ENCODE measurements at regions not wholly inside any gene's neighbourhood (a gene's known extent, or its start where the extent isn't known, plus 50 kb on each side); places are given as distances from the start of the nearest gene placed in this dataset.

- intact Hi-C loops (cut with micrococcal nuclease) = no loop called here
- no peaks in the 10 kb centered on the region for H4K20me1 ChIP-seq (replicated peaks; ENCODE audit: control insufficient read depth, insufficient read depth, low read length)
- H3K27ac ChIP-seq (ENCODE audit: extremely low read depth, low read depth, low read length) = no peak overlapping the region
- H3K4me1 ChIP-seq (replicated peaks in 1 of 2; ENCODE audit: control insufficient read depth in 2 of 2, insufficient read depth in 2 of 2, low read length in 2 of 2) = no peaks in the 10 kb centered on the region
- no peak overlapping the region for H3K9ac ChIP-seq (ENCODE audit: insufficient read depth in 1 of 2, low read depth in 2 of 2, low read length in 2 of 2)
- DNase-seq (ENCODE audit: extremely low read depth in 1 of 4, low spot score in 3 of 4) = no peak
- FAIRE-seq = no peak
- no peak overlapping the region for H3K4me3 ChIP-seq
- no peaks in the 10 kb centered on the region for H3K9me3 ChIP-seq (replicated peaks; ENCODE audit: control insufficient read depth, insufficient read depth, low read depth, low read length)
- no peak overlapping the region for H2AFZ ChIP-seq (ENCODE audit: low read depth, low read length)
- no peaks in the 10 kb centered on the region for H3K79me2 ChIP-seq (ENCODE audit: control insufficient read depth, insufficient read depth, low read length)
- no peaks in the 10 kb centered on the region for H3K27me3 ChIP-seq (ENCODE audit: control insufficient read depth in 2 of 2, insufficient read depth in 2 of 2, low read length in 2 of 2)
- CTCF ChIA-PET (ENCODE audit: low intra/inter-chr PET ratio) = no interaction called here
- no TSS peak for BruUV-seq (replicated peaks)
- POLR2A ChIA-PET = interaction anchor here (0.6 kb wide), 1 partner anchor 1794 kb away, joined by 4 read pairs; the partner anchor contains the start of gene COA6
- H3K36me3 ChIP-seq (ENCODE audit: control insufficient read depth, insufficient read depth, low read length) = no peaks in the 10 kb centered on the region
- no peaks in the 10 kb centered on the region for H3K9me1 ChIP-seq (ENCODE audit: control insufficient read depth, insufficient read depth, low read length)
- in situ Hi-C loops (cut with MboI) = no loop called here
- TF ChIP-seq ZNF589 (CRISPR knock-in tag; IDR thresholded peaks at IDR 0.05; ENCODE audit: low read depth) = no peak
- no peak for TF ChIP-seq U2AF1 (optimal IDR thresholded peaks at IDR 0.05; ENCODE audit: low read depth, low read length)
- no peak for TF ChIP-seq HMGN3 (IDR thresholded peaks at IDR 0.05; ENCODE audit: borderline replicate concordance, extremely low read depth, insufficient read length, low read depth, low read length)
- no peak for TF ChIP-seq CTBP1 (IDR thresholded peaks at IDR 0.05; ENCODE audit: borderline replicate concordance)
- TF ChIP-seq ZNF124 (CRISPR knock-in tag; IDR thresholded peaks at IDR 0.05) = no peak
- TF ChIP-seq ILF3 (IDR thresholded peaks at IDR 0.05; ENCODE audit: borderline replicate concordance) = no peak
- TF ChIP-seq LEF1 (IDR thresholded peaks at IDR 0.05) = no peak
- no peak for TF ChIP-seq RBFOX2 (IDR thresholded peaks at IDR 0.05; ENCODE audit: low read depth, low read length)
- no peak for TF ChIP-seq NEUROD1 (IDR thresholded peaks at IDR 0.05; ENCODE audit: borderline replicate concordance, low read depth, low read length, partially characterized antibody)
- TF ChIP-seq HSF4 (CRISPR knock-in tag; IDR thresholded peaks at IDR 0.05; ENCODE audit: borderline replicate concordance) = no peak
- no peak for TF ChIP-seq TAF15 (IDR thresholded peaks at IDR 0.05; ENCODE audit: low read depth, low read length)
- no peak for TF ChIP-seq HCFC1 (IDR thresholded peaks at IDR 0.05; ENCODE audit: low read depth, low read length)
- no peak for TF ChIP-seq ZNF239 (CRISPR knock-in tag; IDR thresholded peaks at IDR 0.05)
- no peak for TF ChIP-seq DLX4 (CRISPR knock-in tag; IDR thresholded peaks at IDR 0.05)
- TF ChIP-seq KLF1 (tag; IDR thresholded peaks at IDR 0.05) = no peak
- no peak for TF ChIP-seq HLTF (IDR thresholded peaks at IDR 0.05)
- no peak for TF ChIP-seq ELF4 (CRISPR knock-in tag; IDR thresholded peaks at IDR 0.05)
- TF ChIP-seq NCOA4 (IDR thresholded peaks at IDR 0.05; ENCODE audit: partially characterized antibody) = no peak
- TF ChIP-seq ERF (CRISPR knock-in tag; IDR thresholded peaks at IDR 0.05) = no peak
- no peak for TF ChIP-seq THRA (IDR thresholded peaks at IDR 0.05)
- no peak overlapping the region for H3K4me2 ChIP-seq (ENCODE audit: insufficient read depth, low read length)
- WGBS (ENCODE audit: insufficient coverage, low coverage, missing lambda C conversion rate) = 0% methylated on average over 1 of the region's 1 CpG
- no peak for ATAC-seq
Observed at GRCh38 chr1:232579466-232579865, 50.5 kb downstream of the SIPA1L2 start.

All from K562 (cell line).